Subcutaneous abdominal adipose tissue (tissue), 5 donors: ENCODE measurements at regions not wholly inside any gene's neighbourhood (a gene's known extent, or its start where the extent isn't known, plus 50 kb on each side); places are given as distances from the start of the nearest gene placed in this dataset.
A peak's percentile ranks its signal among the peaks of the same experiment; 100 is the strongest.

Source experiments
- H3K27ac ChIP-seq: one replicate; pipeline ENCODE4 v1.7.0; 2013; ENCODE audit warnings: low read depth, mild to moderate bottlenecking, inconsistent platforms, low read length, moderate library complexity
- H3K27me3 ChIP-seq, 5 donors: one replicate each; pipeline ENCODE4 v1.7.0; 2013; ENCODE audit warnings: low read length in 5 of 5, inconsistent platforms in 1 of 5; ENCODE audit not compliant: control insufficient read depth in 5 of 5, insufficient read depth in 4 of 5
- H3K36me3 ChIP-seq, 5 donors: one replicate each; pipeline ENCODE4 v1.7.0; 2013; ENCODE audit warnings: low read length in 5 of 5; ENCODE audit not compliant: control insufficient read depth in 5 of 5, insufficient read depth in 5 of 5
- H3K4me1 ChIP-seq, 5 donors: one replicate each; pipeline ENCODE4 v1.7.0; 2013; ENCODE audit warnings: low read length in 5 of 5, mild to moderate bottlenecking in 3 of 5, moderate library complexity in 1 of 5; ENCODE audit not compliant: control insufficient read depth in 5 of 5, insufficient read depth in 5 of 5
- H3K4me3 ChIP-seq, 5 donors: one replicate each; pipeline ENCODE4 v1.7.0; 2013; ENCODE audit warnings: low read length in 5 of 5, low read depth in 1 of 5
- H3K9ac ChIP-seq, 5 donors: one replicate each; pipeline ENCODE4 v1.7.0; 2013; ENCODE audit warnings: low read length in 5 of 5, mild to moderate bottlenecking in 4 of 5, moderate library complexity in 3 of 5
- H3K9me3 ChIP-seq, 5 donors: one replicate each; pipeline ENCODE4 v1.7.0; 2013; ENCODE audit warnings: low read length in 5 of 5; ENCODE audit not compliant: control insufficient read depth in 5 of 5
- donor health status: healthy.
- donor health status: healthy.
- donor health status: healthy.
- donor health status: healthy.
- donor health status: healthy.

DNA sequence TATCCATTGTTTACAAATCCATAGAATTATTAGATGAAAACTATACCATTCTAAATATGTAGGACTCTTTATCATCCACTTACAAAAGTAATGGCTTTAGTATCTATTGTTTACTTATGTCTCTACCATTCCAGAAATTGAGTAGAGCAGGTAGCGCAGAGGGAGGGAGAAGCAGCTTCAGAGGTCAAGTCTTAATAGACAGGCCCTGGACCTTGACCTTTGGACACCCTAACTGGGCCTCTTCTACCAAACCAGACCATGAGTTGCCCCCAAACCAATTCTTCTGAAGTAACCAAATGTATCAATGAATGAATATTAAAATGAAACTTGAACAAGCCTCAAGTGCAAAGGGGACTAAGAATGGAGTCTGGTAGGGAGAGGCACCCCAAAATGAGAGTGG lies 124.9 kb upstream of the ANKRD55 start:
- H3K27ac ChIP-seq = no peak overlapping the region
- no peaks in the 10 kb centered on the region for H3K27me3 ChIP-seq
- peaks cover 0 to 37% (median 31%) of the 10 kb centered on the region in 5 donors for H3K4me1 ChIP-seq
- no peaks in the 10 kb centered on the region for H3K9me3 ChIP-seq
- no peak overlapping the region for H3K9ac ChIP-seq
- H3K36me3 ChIP-seq = no peaks in the 10 kb centered on the region
- no peak overlapping the region for H3K4me3 ChIP-seq

GRCh38 chr5:56357426-56357825 lies 124.3 kb upstream of the ANKRD55 start:
- peak overlapping the region; percentile 25 for H3K27ac ChIP-seq
- peaks cover 0 to 37% (median 31%) of the 10 kb centered on the region in 5 donors for H3K4me1 ChIP-seq
- H3K36me3 ChIP-seq = no peaks in the 10 kb centered on the region
- H3K9ac ChIP-seq = no peak overlapping the region
- H3K27me3 ChIP-seq = no peaks in the 10 kb centered on the region
- no peaks in the 10 kb centered on the region for H3K9me3 ChIP-seq
- no peak overlapping the region for H3K4me3 ChIP-seq

GRCh38 chr5:56356836-56357160 lies 123.7 kb upstream of the ANKRD55 start:
- H3K27ac ChIP-seq = no peak overlapping the region
- H3K4me1 ChIP-seq = peaks cover 0 to 39% (median 31%) of the 10 kb centered on the region in 5 donors

DNA sequence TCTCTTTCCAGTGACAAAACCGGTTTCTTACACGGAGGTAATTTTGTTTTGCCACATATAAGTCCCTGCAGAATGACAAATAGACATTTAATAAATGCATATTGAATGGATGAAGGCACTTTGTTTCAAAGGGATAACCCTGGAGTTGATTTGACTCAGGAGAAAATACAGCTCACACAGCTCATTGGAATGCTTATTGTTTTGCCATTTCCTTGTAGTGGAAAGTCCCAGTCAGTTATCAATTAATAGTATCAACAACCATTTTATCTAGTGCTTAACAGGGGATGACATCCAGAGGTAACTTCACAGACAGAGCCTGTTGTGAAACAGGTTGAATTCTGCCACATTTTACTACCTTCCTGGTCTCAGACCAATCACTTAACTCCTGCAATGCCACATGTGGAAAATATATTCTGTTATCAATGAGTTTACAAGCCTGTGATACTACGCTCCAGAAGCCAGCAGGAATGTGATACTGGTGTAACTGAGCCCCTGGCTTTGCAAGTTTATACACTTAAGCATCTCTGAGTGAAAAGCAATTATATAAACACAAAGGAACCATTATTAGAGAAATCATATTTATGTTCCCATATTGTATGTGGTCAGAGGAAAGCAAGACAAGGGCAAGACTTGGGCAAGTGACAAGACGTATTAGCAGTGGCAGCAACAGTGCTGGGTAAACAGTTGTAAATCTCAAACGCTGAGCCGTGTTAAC lies 123.1 kb upstream of the ANKRD55 start:
- no peak overlapping the region for H3K4me3 ChIP-seq
- H3K4me1 ChIP-seq = peaks cover 0 to 39% (median 31%) of the 10 kb centered on the region in 5 donors
- H3K36me3 ChIP-seq = no peaks in the 10 kb centered on the region
- no peaks in the 10 kb centered on the region for H3K9me3 ChIP-seq
- H3K9ac ChIP-seq = no peak overlapping the region
- H3K27me3 ChIP-seq = no peaks in the 10 kb centered on the region
- no peak overlapping the region for H3K27ac ChIP-seq

More at GRCh38 chr5:56356836-56357160, 123.7 kb upstream of the ANKRD55 start:
- H3K9me3 ChIP-seq = no peaks in the 10 kb centered on the region
- no peak overlapping the region for H3K4me3 ChIP-seq
- H3K9ac ChIP-seq = no peak overlapping the region
- no peaks in the 10 kb centered on the region for H3K27me3 ChIP-seq
- no peaks in the 10 kb centered on the region for H3K36me3 ChIP-seq

GRCh38 chr5:56354836-56355235 lies 121.7 kb upstream of the ANKRD55 start:
- Histone ChIP-seq H3K4me3 (no peak overlapping the region), H3K27ac (no peak overlapping the region), H3K4me1 (peaks cover 2 to 49% (median 35%) of the 10 kb centered on the region in 5 donors), H3K9me3 (no peaks in the 10 kb centered on the region), H3K9ac (no peak overlapping the region), H3K36me3 (no peaks in the 10 kb centered on the region), H3K27me3 (no peaks in the 10 kb centered on the region)

GRCh38 chr5:56352808-56353590 lies 119.9 kb upstream of the ANKRD55 start:
- H3K27ac ChIP-seq = no peak overlapping the region
- no peaks in the 10 kb centered on the region for H3K27me3 ChIP-seq
- no peak overlapping the region for H3K9ac ChIP-seq
- no peaks in the 10 kb centered on the region for H3K36me3 ChIP-seq
- no peaks in the 10 kb centered on the region for H3K9me3 ChIP-seq
- peaks cover 2 to 34% (median 29%) of the 10 kb centered on the region in 5 donors for H3K4me1 ChIP-seq
- no peak overlapping the region for H3K4me3 ChIP-seq

DNA sequence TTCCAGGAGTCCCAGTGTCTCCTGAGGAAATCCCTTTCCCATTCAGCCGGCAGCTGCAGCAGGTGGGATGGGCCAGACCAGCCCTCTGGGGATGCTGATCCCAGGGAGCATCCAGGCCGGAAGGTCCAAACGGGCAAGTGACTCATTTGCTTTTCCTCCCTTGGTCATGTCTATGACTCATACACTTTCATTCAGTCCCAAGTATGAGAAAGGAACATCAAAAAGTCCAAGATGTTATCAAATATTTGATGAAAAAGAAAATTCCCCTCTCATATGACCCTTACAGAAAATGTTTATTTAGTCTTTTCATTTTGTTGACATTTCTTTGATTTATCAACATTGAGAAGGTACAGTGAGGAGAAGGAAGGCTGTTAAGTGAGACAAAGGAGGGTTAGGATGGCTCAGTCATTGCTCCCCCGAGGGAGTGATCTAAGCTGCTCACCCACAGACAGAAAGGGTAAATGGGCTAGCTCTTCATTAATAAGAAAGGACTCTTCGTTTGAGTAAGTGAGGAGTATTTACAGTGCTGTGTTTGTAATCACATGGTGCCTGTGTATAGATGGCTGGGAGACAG lies 117.6 kb upstream of the ANKRD55 start:
- Histone ChIP-seq H3K27ac (peak overlapping the region; percentile 41), H3K4me1 (peaks cover 2 to 20% (median 14%) of the 10 kb centered on the region in 5 donors), H3K9me3 (no peaks in the 10 kb centered on the region), H3K36me3 (no peaks in the 10 kb centered on the region), H3K4me3 (no peak overlapping the region), H3K9ac (no peak overlapping the region), H3K27me3 (no peaks in the 10 kb centered on the region)

DNA sequence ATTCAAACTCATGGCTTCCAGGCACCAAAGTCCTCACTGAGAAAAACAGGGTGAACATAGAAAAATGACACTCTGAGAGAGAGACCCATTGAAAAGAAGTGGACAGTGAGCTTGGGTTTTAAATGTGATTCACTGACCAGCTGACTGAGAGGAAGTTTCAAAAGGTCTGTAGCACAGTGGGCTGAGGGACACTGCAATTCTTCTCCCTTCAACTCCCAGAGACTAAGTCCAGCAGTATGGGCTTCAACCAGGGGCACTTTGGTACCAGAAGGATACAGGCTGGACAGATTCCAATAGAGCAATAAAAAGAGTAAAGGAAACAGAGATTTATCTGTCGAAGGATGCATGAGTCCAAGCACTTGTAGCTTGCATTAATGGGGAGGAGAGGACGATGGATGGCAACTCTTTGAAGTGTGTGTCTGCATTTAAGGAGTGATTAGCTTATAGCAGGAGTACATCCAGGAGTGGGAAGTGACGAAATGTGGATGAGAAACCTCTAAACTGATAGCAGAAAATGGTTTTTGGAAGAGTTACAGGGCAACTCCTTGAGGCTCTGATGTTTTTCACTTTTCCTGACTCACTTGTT lies 117.0 kb upstream of the ANKRD55 start:
- Histone ChIP-seq H3K36me3 (no peaks in the 10 kb centered on the region), H3K9ac (no peak overlapping the region), H3K4me3 (no peak overlapping the region), H3K27me3 (no peaks in the 10 kb centered on the region), H3K9me3 (no peaks in the 10 kb centered on the region), H3K27ac (no peak overlapping the region), H3K4me1 (peaks cover 2 to 20% (median 14%) of the 10 kb centered on the region in 5 donors)

DNA sequence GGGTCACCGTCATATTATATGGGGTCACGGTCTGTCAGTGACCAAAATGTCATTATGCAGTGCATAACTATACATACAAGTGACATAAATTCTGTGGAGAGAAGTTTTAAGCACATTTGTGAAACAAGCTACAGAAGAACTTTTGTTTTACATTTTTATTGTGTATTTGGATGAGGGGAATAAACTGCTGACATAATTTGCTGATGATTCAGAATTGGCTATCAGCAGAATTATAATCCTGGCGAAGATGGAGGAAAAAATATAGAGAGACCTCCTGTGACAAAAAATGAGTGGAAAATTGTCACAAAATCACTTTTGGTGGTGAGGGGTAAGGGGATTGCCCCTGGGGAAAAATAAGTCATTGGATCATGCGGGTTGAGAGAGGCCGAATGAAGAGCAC lies 116.3 kb upstream of the ANKRD55 start:
- no peaks in the 10 kb centered on the region for H3K36me3 ChIP-seq
- peaks cover 2 to 20% (median 14%) of the 10 kb centered on the region in 5 donors for H3K4me1 ChIP-seq
- H3K9me3 ChIP-seq = no peaks in the 10 kb centered on the region
- H3K27me3 ChIP-seq = no peaks in the 10 kb centered on the region
- H3K27ac ChIP-seq = no peak overlapping the region
- H3K4me3 ChIP-seq = no peak overlapping the region
- no peak overlapping the region for H3K9ac ChIP-seq
